NCI-H82 (cell line): ENCODE measurements at regions not wholly inside any gene's neighbourhood (a gene's known extent, or its start where the extent isn't known, plus 50 kb on each side); places are given as distances from the start of the nearest gene placed in this dataset.
"Not testable (repeated sequence)": the region's sequence is repeated elsewhere in the genome, so short reads cannot be mapped to it uniquely, and the experiment has no call there.

Experiments used
- DNase-seq: peaks from one replicate; lab custom pipeline; 2025; lab: John Stamatoyannopoulos, UW

- peak; percentile 70 for DNase-seq
Measured at GRCh38 chr21:16420031-16420724, 690.4 kb downstream of the USP25 start.

- no peak for DNase-seq
Measured at GRCh38 chr21:16421007-16421406, 691.2 kb downstream of the USP25 start.

GRCh38 chr21:16421965-16422364 lies 692.2 kb downstream of the USP25 start:
- no peak for DNase-seq

DNA sequence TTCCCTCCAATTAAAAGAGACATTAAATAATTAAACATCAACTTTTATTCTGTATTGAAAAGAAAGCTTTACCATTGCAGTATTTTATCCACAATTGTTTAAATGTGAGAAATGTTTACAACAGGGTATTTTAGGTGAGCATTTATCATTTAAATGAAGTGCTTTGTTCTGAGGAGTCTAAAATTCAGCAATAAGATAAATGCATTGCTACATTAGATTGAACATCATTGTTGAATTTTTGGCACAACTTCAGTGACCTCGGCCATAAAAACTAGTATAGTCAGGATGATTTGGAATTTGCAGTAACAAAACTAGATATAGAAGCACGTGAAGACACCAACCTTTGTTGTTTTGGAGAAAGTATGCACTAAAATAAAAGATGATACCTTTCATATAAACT lies 692.9 kb downstream of the USP25 start:
- no peak for DNase-seq

GRCh38 chr21:16423921-16424320 lies 694.1 kb downstream of the USP25 start:
- DNase-seq = no peak

DNA sequence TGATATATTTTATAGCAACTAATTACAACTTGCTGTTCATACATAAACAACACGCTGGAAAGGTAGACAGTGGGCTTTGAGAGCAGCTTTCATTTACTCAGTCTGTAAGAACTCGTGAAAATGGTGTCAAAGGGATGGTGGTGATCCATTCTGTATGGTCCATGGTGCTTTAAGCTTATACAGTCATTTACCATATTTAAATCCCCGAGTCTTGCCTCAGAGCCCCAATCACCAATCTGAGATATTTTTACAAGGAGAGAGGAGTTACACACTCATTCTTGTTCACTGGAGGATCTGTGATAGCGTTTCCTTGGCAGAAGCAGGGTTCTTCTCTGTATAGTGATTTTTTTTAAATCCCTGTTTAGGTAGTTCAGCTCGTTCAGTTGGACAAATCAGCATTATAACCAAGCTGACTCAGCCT lies 694.6 kb downstream of the USP25 start:
- DNase-seq = no peak

DNA sequence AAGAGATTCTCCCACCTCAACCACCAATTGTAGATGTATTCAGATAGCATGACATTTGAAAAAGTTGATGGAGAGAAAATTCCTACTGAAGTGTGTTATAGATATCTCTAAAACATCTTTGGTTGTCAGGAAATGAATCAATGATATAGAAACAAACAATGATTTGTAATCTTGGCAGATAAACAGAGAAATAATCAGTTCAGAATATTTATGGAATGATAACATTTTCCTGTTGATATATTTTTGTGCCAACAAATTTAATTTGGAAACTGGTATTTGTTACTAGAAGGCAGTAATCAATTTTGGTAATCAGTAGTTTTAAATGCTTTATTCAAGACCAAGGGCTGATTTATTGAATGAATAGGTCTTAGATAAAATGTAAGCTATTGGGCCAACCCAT lies 695.6 kb downstream of the USP25 start:
- no peak for DNase-seq

DNA sequence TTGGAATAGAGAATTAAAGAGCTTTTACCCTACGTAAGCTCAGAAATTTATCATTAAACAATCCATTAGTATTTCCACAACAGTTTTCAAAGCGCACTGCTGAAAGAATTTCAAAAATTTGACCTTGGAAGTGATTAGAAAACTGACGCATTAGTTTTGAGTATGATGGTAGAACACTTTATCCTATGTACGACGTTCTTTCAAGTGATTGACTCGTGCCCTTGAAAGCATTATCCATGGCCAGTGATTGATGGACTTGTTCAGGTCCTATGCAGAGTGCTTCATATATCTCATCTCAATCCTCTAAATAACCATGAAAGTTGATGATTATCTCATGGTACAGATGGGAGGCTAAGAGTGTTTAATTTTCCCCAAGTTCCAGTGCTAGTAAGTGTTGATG lies 697.2 kb downstream of the USP25 start:
- no peak for DNase-seq

DNA sequence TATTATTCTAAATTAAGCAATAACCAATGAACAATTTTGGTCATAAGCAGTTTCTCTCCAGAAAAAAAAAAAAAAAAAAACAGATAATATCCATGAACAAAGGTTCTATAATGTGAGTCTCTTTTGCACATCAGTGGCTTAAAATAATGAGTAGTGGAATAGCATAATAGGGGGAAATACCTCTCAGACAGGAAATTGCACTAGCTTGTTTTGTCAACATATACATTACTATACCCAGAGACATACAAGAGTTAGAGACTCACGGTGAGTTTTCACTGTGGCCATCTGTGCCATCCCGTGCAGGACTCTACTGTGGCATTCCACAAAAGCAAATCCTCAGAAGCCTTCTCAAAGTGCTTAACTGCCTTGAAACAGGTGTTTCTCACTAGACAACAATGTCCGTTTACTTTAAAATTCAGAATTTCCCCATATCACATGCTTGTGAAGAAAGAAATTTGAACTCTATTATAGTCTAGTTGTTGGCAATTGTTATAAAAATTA lies 697.9 kb downstream of the USP25 start:
- peak; percentile 11 for DNase-seq

GRCh38 chr21:16437586-16437985 lies 707.8 kb downstream of the USP25 start:
- DNase-seq = no peak

GRCh38 chr21:16438761-16439160 lies 709.0 kb downstream of the USP25 start:
- DNase-seq = no peak

- no peak for DNase-seq
Measured at GRCh38 chr21:16441789-16442188, 712.0 kb downstream of the USP25 start.

GRCh38 chr21:16454399-16454798 lies 724.6 kb downstream of the USP25 start:
- no peak for DNase-seq

DNA sequence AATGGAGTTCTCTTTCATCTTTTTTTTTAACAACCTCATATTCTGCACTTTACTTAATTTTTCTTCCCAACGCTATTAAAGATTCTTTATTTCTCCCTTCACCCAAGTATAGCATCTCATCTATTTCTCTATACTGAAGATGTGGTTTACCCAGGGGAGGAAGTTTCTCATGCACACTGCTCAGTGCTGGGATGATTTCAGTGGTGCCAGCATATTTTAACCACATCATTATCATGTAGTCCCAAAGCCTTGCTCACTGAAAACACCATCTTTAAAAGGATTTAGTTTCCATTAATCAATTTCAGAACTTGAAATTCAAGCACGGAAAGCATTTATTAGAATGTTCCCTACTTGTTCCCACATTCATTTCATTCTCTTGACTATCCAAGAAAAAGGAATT lies 725.7 kb downstream of the USP25 start:
- no peak for DNase-seq

DNA sequence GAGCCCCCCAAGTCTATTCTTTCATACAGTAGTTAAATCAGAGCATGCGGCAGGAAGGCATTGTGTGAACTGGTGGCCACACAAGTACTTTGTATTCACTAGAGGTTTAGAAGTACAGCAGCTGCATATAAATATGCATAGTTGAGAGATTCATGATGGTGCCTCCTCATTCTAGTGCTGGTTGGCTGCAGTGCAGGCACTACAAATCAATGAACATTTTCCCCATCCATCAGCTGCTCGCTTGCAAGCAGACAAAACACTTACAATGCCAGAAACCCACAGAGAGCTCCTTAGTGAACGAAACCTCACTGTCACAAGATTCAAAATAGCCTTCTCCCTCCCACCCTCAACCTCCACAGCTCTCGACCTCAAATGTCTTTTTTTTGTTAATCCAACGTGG lies 726.2 kb downstream of the USP25 start:
- no peak for DNase-seq

DNA sequence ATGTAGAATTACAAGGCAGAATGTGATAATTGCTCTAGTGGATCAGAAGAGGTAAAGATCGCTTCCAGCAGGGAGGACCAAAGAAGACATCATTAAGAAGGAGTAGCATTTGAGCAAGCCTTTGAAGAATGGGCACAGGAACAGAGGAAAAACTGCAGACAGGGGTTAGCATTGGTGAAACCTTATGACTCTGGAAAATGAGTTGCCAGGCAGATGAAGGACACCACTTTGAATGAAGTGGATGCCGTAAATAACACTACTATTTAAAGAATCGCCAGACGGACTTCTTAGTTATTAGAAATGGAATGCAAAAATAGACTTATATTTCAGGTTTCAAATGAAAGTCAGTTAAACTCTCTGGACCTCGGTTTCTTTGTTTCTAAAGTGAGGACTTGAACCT lies 727.7 kb downstream of the USP25 start:
- no peak for DNase-seq

GRCh38 chr21:16460936-16461335 lies 731.2 kb downstream of the USP25 start:
- peak; percentile 20 for DNase-seq

GRCh38 chr21:16464211-16464889 lies 734.6 kb downstream of the USP25 start:
- DNase-seq = not testable (repeated sequence)

DNA sequence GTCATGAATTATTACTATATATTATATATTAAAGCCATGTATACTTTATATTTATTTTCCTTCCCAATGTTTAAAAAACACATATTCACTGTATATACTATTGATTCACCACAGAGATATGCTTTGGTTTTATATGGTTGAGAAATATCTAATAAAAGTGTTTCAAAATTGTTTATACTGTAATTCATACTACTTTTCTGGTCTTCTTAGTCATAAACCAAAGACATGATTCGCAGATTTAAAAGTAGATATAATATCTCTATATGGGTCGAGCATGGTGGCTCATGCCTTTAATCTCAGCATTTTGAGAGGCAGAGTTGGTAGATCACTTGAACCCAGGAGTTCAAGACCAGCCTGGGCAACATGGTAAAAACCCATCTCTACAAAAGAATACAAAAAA lies 738.4 kb downstream of the USP25 start:
- no peak for DNase-seq

DNA sequence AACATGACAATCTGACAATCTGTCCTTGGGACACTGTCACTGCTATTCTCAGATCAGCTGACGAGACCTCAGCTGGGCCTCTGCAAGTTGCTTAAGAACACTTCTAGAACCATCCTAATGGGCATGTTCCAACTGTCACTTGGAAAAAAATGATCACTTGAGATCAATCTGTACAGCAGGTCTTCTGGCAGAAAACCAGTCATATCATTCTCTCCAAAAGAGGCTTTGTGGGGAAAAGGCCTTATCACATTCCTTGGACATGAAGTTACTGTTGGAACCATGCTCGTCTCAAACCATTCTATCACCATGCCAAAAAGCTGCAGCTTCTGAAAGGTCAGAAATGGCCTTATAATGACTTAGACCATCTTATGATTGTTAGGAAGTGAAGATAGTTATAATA lies 744.2 kb downstream of the USP25 start:
- no peak for DNase-seq

- DNase-seq = no peak
Measured at GRCh38 chr21:16476056-16476825, 746.5 kb downstream of the USP25 start.

GRCh38 chr21:16488042-16488441 lies 758.3 kb downstream of the USP25 start:
- no peak for DNase-seq

- no peak for DNase-seq
Measured at GRCh38 chr21:16492356-16492755, 762.6 kb downstream of the USP25 start.
